ENCODE measurements at regions not wholly inside any gene's neighbourhood (a gene's known extent, or its start where the extent isn't known, plus 50 kb on each side); places are given as distances from the start of the nearest gene placed in this dataset.

GRCh38 chr14:103280278-103280928, 53.6 kb upstream of the EIF5 start (continued):
- TF ChIP-seq CHD7 (IDR thresholded peaks at IDR 0.05; ENCODE audit: insufficient replicate concordance, low read length) (no peak), GTF2F1 (IDR thresholded peaks at IDR 0.05; ENCODE audit: borderline replicate concordance, low read depth, low read length) (no peak), ASH2L (IDR thresholded peaks at IDR 0.05; ENCODE audit: low read length) (no peak)
